ENCODE measurements at regions not wholly inside any gene's neighbourhood (a gene's known extent, or its start where the extent isn't known, plus 50 kb on each side); places are given as distances from the start of the nearest gene placed in this dataset.

DNA sequence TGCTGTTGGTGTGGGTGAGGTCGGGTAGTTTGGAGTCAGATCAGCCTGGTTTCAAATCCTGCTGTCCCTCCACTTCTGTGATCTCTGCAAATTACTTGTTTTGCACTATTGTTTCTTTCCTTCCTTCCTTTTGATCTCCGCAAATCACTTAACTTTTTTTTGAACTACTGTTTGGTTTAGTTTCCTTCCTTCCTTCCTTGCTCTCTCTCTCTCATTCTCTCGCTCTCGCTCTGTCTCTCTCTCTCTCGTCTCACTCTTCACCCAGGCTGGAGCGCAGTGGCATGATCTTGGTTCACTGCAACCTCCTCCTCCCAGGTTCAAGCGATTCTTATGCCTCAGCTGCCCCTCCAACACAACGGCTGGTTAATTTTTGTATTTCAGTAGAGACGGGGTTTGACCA lies 141.6 kb upstream of the ITGA6 start:
- 79% methylated on average over 9 of the region's 9 CpGs for WGBS (ENCODE audit: low lambda C conversion rate, missing lambda C conversion rate)
- Histone ChIP-seq H4K20me1 (ENCODE audit: insufficient read depth, poor library complexity, severe bottlenecking) (no peaks in the 10 kb centered on the region), H3K4me3 (no peak overlapping the region), H3K9me2 (replicated peaks; ENCODE audit: insufficient read depth) (no peaks in the 10 kb centered on the region), H3K4me2 (no peak overlapping the region), H2AFZ (no peak overlapping the region), H3K79me2 (no peaks in the 10 kb centered on the region), H3K27me3 (no peaks in the 10 kb centered on the region), H3K36me3 (replicated peaks; ENCODE audit: insufficient read depth, low read depth) (no peaks in the 10 kb centered on the region), H3K27ac (no peak overlapping the region), H3K4me1 (ENCODE audit: insufficient read depth) (peaks cover 6% of the 10 kb centered on the region), H3K9me3 (ENCODE audit: low read depth) (no peaks in the 10 kb centered on the region)
- no peak for DNase-seq (ENCODE audit: low spot score)
- no peak for TF ChIP-seq CTCF (IDR thresholded peaks at IDR 0.05; ENCODE audit: poor library complexity)
- TF ChIP-seq EZH2 (IDR thresholded peaks at IDR 0.05; ENCODE audit: borderline replicate concordance): no peak
- TF ChIP-seq EZH2phosphoT487 (IDR thresholded peaks at IDR 0.05; ENCODE audit: low read depth, severe bottlenecking, unreplicated experiment): no peak

DNA sequence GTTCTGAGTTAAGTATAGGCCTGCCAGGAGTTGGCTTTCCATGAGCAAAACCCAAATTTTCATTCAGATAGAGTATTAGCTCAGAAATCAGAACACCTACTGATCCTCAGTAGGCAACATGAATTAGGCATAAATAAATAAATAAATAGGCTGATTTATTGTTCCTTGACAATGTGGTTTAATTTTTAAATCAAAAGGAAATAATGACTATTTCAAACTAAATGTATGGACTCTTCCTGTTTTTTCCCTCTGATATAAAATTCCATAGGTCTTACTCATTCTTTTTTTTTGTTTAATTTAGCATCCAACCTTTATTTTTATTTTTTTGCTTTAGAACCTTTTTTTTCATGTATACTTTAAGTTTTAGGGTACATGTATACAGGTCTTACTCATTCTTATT lies 140.2 kb upstream of the ITGA6 start:
- TF ChIP-seq EZH2 (IDR thresholded peaks at IDR 0.05; ENCODE audit: borderline replicate concordance) (no peak), EZH2phosphoT487 (IDR thresholded peaks at IDR 0.05; ENCODE audit: low read depth, severe bottlenecking, unreplicated experiment) (no peak), CTCF (IDR thresholded peaks at IDR 0.05; ENCODE audit: poor library complexity) (no peak)
- Histone ChIP-seq H3K4me1 (ENCODE audit: insufficient read depth) (peaks cover 6% of the 10 kb centered on the region), H3K4me3 (no peak overlapping the region), H2AFZ (no peak overlapping the region), H3K27ac (no peak overlapping the region), H3K79me2 (no peaks in the 10 kb centered on the region), H4K20me1 (ENCODE audit: insufficient read depth, poor library complexity, severe bottlenecking) (no peaks in the 10 kb centered on the region), H3K9me3 (ENCODE audit: low read depth) (no peaks in the 10 kb centered on the region), H3K36me3 (replicated peaks; ENCODE audit: insufficient read depth, low read depth) (no peaks in the 10 kb centered on the region), H3K4me2 (no peak overlapping the region), H3K27me3 (no peaks in the 10 kb centered on the region), H3K9me2 (replicated peaks; ENCODE audit: insufficient read depth) (no peaks in the 10 kb centered on the region)
- no peak for DNase-seq (ENCODE audit: low spot score)

GRCh38 chr2:172287605-172288315 lies 139.6 kb upstream of the ITGA6 start:
- H3K27ac ChIP-seq: no peak overlapping the region
- WGBS (ENCODE audit: low lambda C conversion rate, missing lambda C conversion rate): 91% methylated on average over 6 of the region's 6 CpGs
- DNase-seq (ENCODE audit: low spot score): no peak

More at GRCh38 chr2:172287605-172288315, 139.6 kb upstream of the ITGA6 start:
- H3K27me3 ChIP-seq: no peaks in the 10 kb centered on the region
- no peaks in the 10 kb centered on the region for H4K20me1 ChIP-seq (ENCODE audit: insufficient read depth, poor library complexity, severe bottlenecking)
- no peak overlapping the region for H3K4me3 ChIP-seq
- H3K4me2 ChIP-seq: no peak overlapping the region
- H3K79me2 ChIP-seq: no peaks in the 10 kb centered on the region
- no peak for TF ChIP-seq EZH2 (IDR thresholded peaks at IDR 0.05; ENCODE audit: borderline replicate concordance)
- no peak for TF ChIP-seq EZH2phosphoT487 (IDR thresholded peaks at IDR 0.05; ENCODE audit: low read depth, severe bottlenecking, unreplicated experiment)
- TF ChIP-seq CTCF (IDR thresholded peaks at IDR 0.05; ENCODE audit: poor library complexity): no peak
- H3K9me3 ChIP-seq (ENCODE audit: low read depth): no peaks in the 10 kb centered on the region
- no peak overlapping the region for H2AFZ ChIP-seq
- H3K4me1 ChIP-seq (ENCODE audit: insufficient read depth): peaks cover 6% of the 10 kb centered on the region
- no peaks in the 10 kb centered on the region for H3K9me2 ChIP-seq (replicated peaks; ENCODE audit: insufficient read depth)
- H3K36me3 ChIP-seq (replicated peaks; ENCODE audit: insufficient read depth, low read depth): no peaks in the 10 kb centered on the region
